ENCODE measurements at regions not wholly inside any gene's neighbourhood (a gene's known extent, or its start where the extent isn't known, plus 50 kb on each side); places are given as distances from the start of the nearest gene placed in this dataset.
A peak's percentile ranks its signal among the peaks of the same experiment; 100 is the strongest.
"Not testable (repeated sequence)": the region's sequence is repeated elsewhere in the genome, so short reads cannot be mapped to it uniquely, and the experiment has no call there.

- no peaks in the 10 kb centered on the region for H3K9me3 ChIP-seq
- 38 to 45% methylated on average over 3 of the region's 3 CpGs for WGBS, 2 donors
- ATAC-seq (peak in 1 of 4 donors; percentile 42), DNase-seq (no peak), FAIRE-seq (peak; percentile 51)
- no peaks in the 10 kb centered on the region for H3K36me3 ChIP-seq
- intact Hi-C loops (cut with DNase I): no loop called here
- TF ChIP-seq CTCF (IDR thresholded peaks at IDR 0.05): no peak
- peaks cover 0 to 10% (median 4%) of the 10 kb centered on the region in 3 donors for H3K4me1 ChIP-seq
- H3K4me3 ChIP-seq: no peak overlapping the region
- H3K27me3 ChIP-seq: no peaks in the 10 kb centered on the region
- no peak overlapping the region for H3K27ac ChIP-seq
These were observed 654.9 kb upstream of the TBL1XR1 start for GRCh38 chr3:177852001-177852807.

- ATAC-seq: no peak
- DNase-seq: no peak
- H3K4me1 ChIP-seq: peaks cover 0 to 10% (median 4%) of the 10 kb centered on the region in 3 donors
- intact Hi-C loops (cut with DNase I): no loop called here
- WGBS, 2 donors: 79 to 93% methylated on average over 2 of the region's 2 CpGs
- no peak overlapping the region for H3K27ac ChIP-seq
- no peak for TF ChIP-seq CTCF (IDR thresholded peaks at IDR 0.05)
- no peak overlapping the region for H3K4me3 ChIP-seq
- no peak for FAIRE-seq
- H3K27me3 ChIP-seq: no peaks in the 10 kb centered on the region
- no peaks in the 10 kb centered on the region for H3K36me3 ChIP-seq
- no peaks in the 10 kb centered on the region for H3K9me3 ChIP-seq
These were observed 657.7 kb upstream of the TBL1XR1 start for GRCh38 chr3:177855021-177855420.

GRCh38 chr3:177860184-177860583 lies 662.9 kb upstream of the TBL1XR1 start:
- ATAC-seq (no peak), FAIRE-seq (no peak), DNase-seq (no peak)

GRCh38 chr3:177862962-177863491 lies 665.7 kb upstream of the TBL1XR1 start:
- FAIRE-seq: no peak
- TF ChIP-seq CTCF (IDR thresholded peaks at IDR 0.05): no peak

More at GRCh38 chr3:177860184-177860583, 662.9 kb upstream of the TBL1XR1 start:
- H3K36me3 ChIP-seq: no peaks in the 10 kb centered on the region
- 91% methylated on average over 8 of the region's 8 CpGs for WGBS, 2 donors
- H3K4me3 ChIP-seq: no peak overlapping the region
- H3K27ac ChIP-seq: no peak overlapping the region
- TF ChIP-seq CTCF (IDR thresholded peaks at IDR 0.05): no peak
- intact Hi-C loops (cut with DNase I): no loop called here
- H3K4me1 ChIP-seq: no peaks in the 10 kb centered on the region
- H3K27me3 ChIP-seq: no peaks in the 10 kb centered on the region
- H3K9me3 ChIP-seq: no peaks in the 10 kb centered on the region

GRCh38 chr3:177871267-177871666 lies 665.0 kb upstream of the KCNMB2 start:
- intact Hi-C loops (cut with DNase I); H3K27me3 ChIP-seq; H3K9me3 ChIP-seq; H3K27ac ChIP-seq; H3K36me3 ChIP-seq; H3K4me3 ChIP-seq; ATAC-seq; FAIRE-seq; H3K4me1 ChIP-seq; DNase-seq: not testable (repeated sequence)
- 73 to 81% methylated on average over 3 of the region's 3 CpGs for WGBS, 2 donors

More at GRCh38 chr3:177862962-177863491, 665.7 kb upstream of the TBL1XR1 start:
- Histone ChIP-seq H3K36me3 (no peaks in the 10 kb centered on the region), H3K4me1 (no peaks in the 10 kb centered on the region), H3K9me3 (no peaks in the 10 kb centered on the region), H3K27me3 (no peaks in the 10 kb centered on the region), H3K4me3 (no peak overlapping the region), H3K27ac (no peak overlapping the region)
- intact Hi-C loops (cut with DNase I): no loop called here
- no peak for ATAC-seq
- no peak for DNase-seq

Measured in pancreas (tissue), 10 donors.